ENCODE measurements at regions not wholly inside any gene's neighbourhood (a gene's known extent, or its start where the extent isn't known, plus 50 kb on each side); places are given as distances from the start of the nearest gene placed in this dataset.

DNA sequence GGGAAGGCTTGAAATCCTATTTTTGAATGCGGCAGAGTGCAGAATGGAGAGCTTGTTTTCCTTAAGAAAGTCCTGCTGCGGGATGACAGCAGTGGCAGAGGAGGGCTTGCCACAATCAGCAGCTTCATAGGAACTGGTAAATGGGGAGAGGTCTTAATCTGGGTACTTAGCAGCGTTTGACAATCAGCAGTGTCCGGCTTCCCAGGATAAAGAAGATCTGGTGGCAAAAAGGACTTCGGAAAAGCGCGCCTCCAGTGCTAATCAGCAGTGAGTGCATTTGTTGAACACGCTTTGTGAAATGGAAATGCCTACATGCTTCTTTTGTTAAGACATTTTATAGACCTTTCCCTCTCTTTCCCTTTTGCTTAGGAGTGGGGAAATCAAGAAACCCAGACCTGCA lies 735.7 kb downstream of the QKI start:
- Histone ChIP-seq H3K79me2 (ENCODE audit: control insufficient read depth, insufficient read depth, low read length) (no peaks in the 10 kb centered on the region), H3K9me1 (ENCODE audit: control insufficient read depth, insufficient read depth, low read length) (no peaks in the 10 kb centered on the region), H2AFZ (ENCODE audit: low read depth, low read length) (no peak overlapping the region), H3K27ac (ENCODE audit: extremely low read depth, low read depth, low read length) (no peak overlapping the region), H3K4me1 (replicated peaks in 1 of 2; ENCODE audit: control insufficient read depth in 2 of 2, insufficient read depth in 2 of 2, low read length in 2 of 2) (no peaks in the 10 kb centered on the region), H3K4me3 (no peak overlapping the region), H3K27me3 (ENCODE audit: control insufficient read depth in 2 of 2, insufficient read depth in 2 of 2, low read length in 2 of 2) (no peaks in the 10 kb centered on the region), H4K20me1 (replicated peaks; ENCODE audit: control insufficient read depth, insufficient read depth, low read length) (no peaks in the 10 kb centered on the region), H3K9me3 (replicated peaks; ENCODE audit: control insufficient read depth, insufficient read depth, low read depth, low read length) (no peaks in the 10 kb centered on the region), H3K4me2 (ENCODE audit: insufficient read depth, low read length) (no peak overlapping the region), H3K36me3 (ENCODE audit: control insufficient read depth, insufficient read depth, low read length) (no peaks in the 10 kb centered on the region), H3K9ac (ENCODE audit: insufficient read depth in 1 of 2, low read depth in 2 of 2, low read length in 2 of 2) (no peak overlapping the region)
- ATAC-seq (no peak), FAIRE-seq (no peak), DNase-seq (ENCODE audit: extremely low read depth in 1 of 4, low spot score in 3 of 4) (no peak)
- POLR2A ChIA-PET = no interaction called here
- BruUV-seq (replicated peaks) = no TSS peak
- in situ Hi-C loops (cut with MboI) = no loop called here
- TF ChIP-seq ZNF140 (CRISPR knock-in tag; IDR thresholded peaks at IDR 0.05) (no peak), SREBF1 (IDR thresholded peaks at IDR 0.05; ENCODE audit: borderline replicate concordance, low read depth, low read length) (no peak), DMBX1 (CRISPR knock-in tag; IDR thresholded peaks at IDR 0.05; ENCODE audit: borderline replicate concordance) (no peak), NCOA2 (IDR thresholded peaks at IDR 0.05; ENCODE audit: partially characterized antibody in 2 of 2) (no peak), ZNF121 (CRISPR knock-in tag; conservative IDR thresholded peaks at IDR 0.05) (no peak), ARID2 (IDR thresholded peaks at IDR 0.05) (no peak), SMARCA5 (IDR thresholded peaks at IDR 0.05) (no peak)
- intact Hi-C loops (cut with micrococcal nuclease) = no loop called here
- 0% methylated on average over 8 of the region's 8 CpGs for WGBS (ENCODE audit: insufficient coverage, low coverage, missing lambda C conversion rate)
- CTCF ChIA-PET (ENCODE audit: low intra/inter-chr PET ratio) = no interaction called here

DNA sequence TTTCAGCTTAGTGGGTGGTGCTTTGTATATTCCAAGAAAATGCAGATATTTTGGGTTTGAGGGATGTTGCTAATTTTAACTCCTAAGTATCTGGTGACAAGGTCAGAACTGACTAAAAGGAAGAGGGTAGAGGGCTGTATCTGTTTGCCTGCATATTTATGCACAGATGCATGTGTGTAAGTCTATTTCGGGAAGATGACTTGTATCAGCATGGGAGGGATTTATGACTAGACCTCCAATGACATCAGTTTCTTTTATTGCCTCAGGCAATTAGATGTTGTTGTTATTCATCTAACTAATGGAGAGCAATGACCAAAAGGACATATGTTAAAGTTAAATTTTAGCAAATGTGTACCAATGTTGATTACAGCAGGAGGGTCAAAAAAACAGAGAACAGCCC lies 734.3 kb downstream of the QKI start:
- H3K4me2 ChIP-seq (ENCODE audit: insufficient read depth, low read length) = no peak overlapping the region
- no peak for TF ChIP-seq SIX5 (IDR thresholded peaks at IDR 0.05; ENCODE audit: borderline replicate concordance in 1 of 2, insufficient read depth in 1 of 2, low read depth in 1 of 2, low read length in 2 of 2)
- no peak for TF ChIP-seq MEF2A (IDR thresholded peaks at IDR 0.05; ENCODE audit: control insufficient read depth, low read depth, low read length)
- no peak for TF ChIP-seq PCBP1 (IDR thresholded peaks at IDR 0.05; ENCODE audit: low read depth, low read length, poor library complexity, severe bottlenecking)
- no peak for TF ChIP-seq C11orf30 (IDR thresholded peaks at IDR 0.05; ENCODE audit: low read depth)
- TF ChIP-seq, protein P1, sequence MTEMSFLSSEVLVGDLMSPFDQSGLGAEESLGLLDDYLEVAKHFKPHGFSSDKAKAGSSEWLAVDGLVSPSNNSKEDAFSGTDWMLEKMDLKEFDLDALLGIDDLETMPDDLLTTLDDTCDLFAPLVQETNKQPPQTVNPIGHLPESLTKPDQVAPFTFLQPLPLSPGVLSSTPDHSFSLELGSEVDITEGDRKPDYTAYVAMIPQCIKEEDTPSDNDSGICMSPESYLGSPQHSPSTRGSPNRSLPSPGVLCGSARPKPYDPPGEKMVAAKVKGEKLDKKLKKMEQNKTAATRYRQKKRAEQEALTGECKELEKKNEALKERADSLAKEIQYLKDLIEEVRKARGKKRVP (CRISPR knock-in tag; IDR thresholded peaks at IDR 0.05) = no peak
- TF ChIP-seq HDAC6 (IDR thresholded peaks at IDR 0.05; ENCODE audit: low read depth, low read length) = no peak
- TF ChIP-seq EP300 (IDR thresholded peaks at IDR 0.05; ENCODE audit: low read length) = no peak
- no peak for TF ChIP-seq PTTG1 (tag; IDR thresholded peaks at IDR 0.05; ENCODE audit: low read depth)
- peaks cover 0 to 9% of the 10 kb centered on the region in 2 experiments; a peak in 1 of 5 replicates for H3K27me3 ChIP-seq (ENCODE audit: control insufficient read depth in 2 of 2, insufficient read depth in 2 of 2, low read length in 2 of 2)
- FAIRE-seq (no peak), ATAC-seq (no peak), DNase-seq (ENCODE audit: extremely low read depth in 1 of 4, low spot score in 3 of 4) (no peak)
- H3K4me1 ChIP-seq (replicated peaks in 1 of 2; ENCODE audit: control insufficient read depth in 2 of 2, insufficient read depth in 2 of 2, low read length in 2 of 2) = no peaks in the 10 kb centered on the region
- 0% methylated on average over 1 of the region's 1 CpG for WGBS (ENCODE audit: insufficient coverage, low coverage, missing lambda C conversion rate)
- intact Hi-C loops (cut with micrococcal nuclease) (no loop called here), in situ Hi-C loops (cut with MboI) (no loop called here)
- BruUV-seq (replicated peaks) = no TSS peak
- no peak overlapping the region for H3K9ac ChIP-seq (ENCODE audit: insufficient read depth in 1 of 2, low read depth in 2 of 2, low read length in 2 of 2)
- H2AFZ ChIP-seq (ENCODE audit: low read depth, low read length) = no peak overlapping the region
- H3K27ac ChIP-seq (ENCODE audit: extremely low read depth, low read depth, low read length) = no peak overlapping the region
- CTCF ChIA-PET (ENCODE audit: low intra/inter-chr PET ratio) = no interaction called here
- no peaks in the 10 kb centered on the region for H3K9me3 ChIP-seq (replicated peaks; ENCODE audit: control insufficient read depth, insufficient read depth, low read depth, low read length)
- H3K4me3 ChIP-seq = no peak overlapping the region
- no peaks in the 10 kb centered on the region for H3K79me2 ChIP-seq (ENCODE audit: control insufficient read depth, insufficient read depth, low read length)
- POLR2A ChIA-PET = no interaction called here
- H4K20me1 ChIP-seq (replicated peaks; ENCODE audit: control insufficient read depth, insufficient read depth, low read length) = no peaks in the 10 kb centered on the region
- no peaks in the 10 kb centered on the region for H3K36me3 ChIP-seq (ENCODE audit: control insufficient read depth, insufficient read depth, low read length)
- H3K9me1 ChIP-seq (ENCODE audit: control insufficient read depth, insufficient read depth, low read length) = no peaks in the 10 kb centered on the region

Data from K562 (cell line).